ENCODE measurements at regions not wholly inside any gene's neighbourhood (a gene's known extent, or its start where the extent isn't known, plus 50 kb on each side); places are given as distances from the start of the nearest gene placed in this dataset.

GRCh38 chr15:95162531-95162930 lies 931.2 kb downstream of the MCTP2 start:
- TF ChIP-seq GABPA (IDR thresholded peaks at IDR 0.05; ENCODE audit: low read depth) (no peak), CTCF (IDR thresholded peaks at IDR 0.05) (no peak), EZH2phosphoT487 (IDR thresholded peaks at IDR 0.05; ENCODE audit: borderline replicate concordance, low read depth) (no peak), RFX5 (IDR thresholded peaks at IDR 0.05; ENCODE audit: low read length) (no peak), CHD2 (IDR thresholded peaks at IDR 0.05; ENCODE audit: low read length, partially characterized antibody) (no peak), TEAD4 (IDR thresholded peaks at IDR 0.05; ENCODE audit: borderline replicate concordance, insufficient read depth) (no peak), RAD21 (IDR thresholded peaks at IDR 0.05; ENCODE audit: low read length) (no peak), NRF1 (IDR thresholded peaks at IDR 0.05; ENCODE audit: low read depth, low read length) (no peak)
